ENCODE measurements at regions not wholly inside any gene's neighbourhood (a gene's known extent, or its start where the extent isn't known, plus 50 kb on each side); places are given as distances from the start of the nearest gene placed in this dataset.
A peak's percentile ranks its signal among the peaks of the same experiment; 100 is the strongest.

DNA sequence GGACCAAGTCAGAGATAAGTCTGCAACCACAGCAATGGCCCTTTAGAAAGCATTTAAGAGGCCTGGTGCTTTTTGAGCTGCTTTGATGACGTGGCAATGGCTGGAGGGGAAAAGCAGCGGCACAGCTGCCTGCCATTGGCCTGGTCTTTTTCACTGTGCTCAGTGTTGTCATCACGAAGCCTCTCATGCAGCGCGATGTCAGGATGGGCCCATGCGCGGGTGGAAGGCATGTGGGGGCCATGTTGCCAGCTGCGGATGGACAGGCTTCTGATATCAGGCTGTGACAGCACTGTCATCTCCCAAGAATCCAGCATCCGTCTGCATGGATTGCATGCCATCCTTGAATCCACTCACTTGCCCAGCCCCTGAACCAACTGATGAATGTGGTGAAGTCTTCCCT lies 204.5 kb downstream of the ACKR3 start:
- no peak for DNase-seq

DNA sequence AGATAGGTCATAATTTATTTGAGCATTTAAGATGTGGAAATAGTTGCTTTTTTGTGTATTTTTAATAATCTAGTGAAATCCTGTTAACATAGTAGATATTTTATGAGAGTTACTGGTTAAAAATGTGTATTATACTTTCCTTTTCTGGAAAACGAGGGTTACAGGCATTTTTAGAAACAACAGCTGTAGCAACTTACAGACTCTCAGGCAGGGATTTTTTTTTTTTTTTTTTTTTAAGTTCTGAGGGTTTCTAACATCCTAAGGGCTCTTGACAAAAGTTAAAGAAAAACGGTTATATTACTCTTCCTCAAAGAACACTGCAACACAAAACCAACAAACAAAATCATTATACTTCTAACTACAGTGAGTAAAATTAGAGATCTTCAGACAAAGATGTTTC lies 205.9 kb downstream of the ACKR3 start:
- DNase-seq, result no peak

DNA sequence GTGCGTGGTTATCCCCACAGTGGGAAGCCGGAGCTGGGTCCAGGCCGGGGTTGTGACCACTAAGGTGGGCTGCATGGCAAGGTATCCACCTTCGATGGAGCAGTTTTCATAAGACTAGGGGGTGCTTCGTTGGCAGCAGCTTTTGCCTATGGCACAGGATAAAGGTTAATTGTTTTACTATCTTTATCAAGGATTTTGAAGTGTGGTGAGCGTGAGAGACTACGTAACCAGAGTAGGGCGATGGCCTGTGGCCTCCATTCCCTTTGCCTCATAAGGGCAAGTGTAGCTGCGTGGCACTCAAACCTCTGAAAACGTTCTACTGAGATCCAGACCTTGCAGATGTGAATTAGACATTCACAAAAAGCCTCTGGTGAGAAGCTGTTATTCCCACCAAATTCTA lies 206.6 kb downstream of the ACKR3 start:
- no peak for DNase-seq

DNA sequence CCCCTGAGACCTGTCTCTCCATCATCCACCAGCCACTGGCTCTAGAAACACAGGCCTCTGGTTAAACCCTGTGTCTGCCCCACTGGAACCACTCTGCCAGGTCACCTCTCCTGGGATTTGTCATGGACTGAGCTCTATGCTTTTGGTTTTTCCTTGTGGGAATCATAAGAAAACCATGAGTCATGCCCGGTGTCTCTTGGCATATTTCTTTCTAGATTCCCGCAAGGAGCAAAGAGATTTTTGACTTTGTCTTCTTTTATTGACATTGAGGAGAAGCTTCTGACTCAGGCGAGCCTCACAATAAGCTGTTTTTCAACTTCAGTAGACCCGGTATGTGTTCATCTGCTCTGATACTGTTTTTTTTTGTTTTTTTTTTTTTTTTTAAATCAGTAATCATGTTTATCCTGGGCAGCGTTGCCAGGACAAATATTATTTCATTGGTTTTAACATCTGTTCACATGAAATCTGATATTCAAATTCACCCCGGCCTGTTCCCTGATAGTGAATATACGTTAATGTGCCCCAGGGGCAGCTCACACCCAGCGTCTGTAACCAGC lies 207.1 kb downstream of the ACKR3 start:
- no peak for DNase-seq

DNA sequence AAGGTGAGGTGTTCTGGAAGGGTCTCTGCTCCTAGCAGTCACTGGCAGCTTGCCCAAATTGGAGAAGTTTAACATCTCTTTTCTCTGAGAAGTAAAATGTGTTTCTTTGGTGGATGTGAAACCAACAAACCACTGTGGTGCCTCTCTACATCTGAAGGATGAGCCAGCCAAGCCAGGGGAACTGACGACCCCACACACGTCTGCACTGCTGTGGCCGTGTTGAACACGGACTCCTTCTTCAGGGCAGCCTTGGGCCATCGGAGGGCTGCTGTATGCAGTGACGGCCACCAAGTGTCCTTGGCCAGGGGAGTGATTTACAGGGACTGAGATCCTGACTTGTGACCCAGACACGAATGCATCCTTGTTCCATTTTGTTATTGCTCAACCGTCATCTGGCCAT lies 207.8 kb downstream of the ACKR3 start:
- no peak for DNase-seq

DNA sequence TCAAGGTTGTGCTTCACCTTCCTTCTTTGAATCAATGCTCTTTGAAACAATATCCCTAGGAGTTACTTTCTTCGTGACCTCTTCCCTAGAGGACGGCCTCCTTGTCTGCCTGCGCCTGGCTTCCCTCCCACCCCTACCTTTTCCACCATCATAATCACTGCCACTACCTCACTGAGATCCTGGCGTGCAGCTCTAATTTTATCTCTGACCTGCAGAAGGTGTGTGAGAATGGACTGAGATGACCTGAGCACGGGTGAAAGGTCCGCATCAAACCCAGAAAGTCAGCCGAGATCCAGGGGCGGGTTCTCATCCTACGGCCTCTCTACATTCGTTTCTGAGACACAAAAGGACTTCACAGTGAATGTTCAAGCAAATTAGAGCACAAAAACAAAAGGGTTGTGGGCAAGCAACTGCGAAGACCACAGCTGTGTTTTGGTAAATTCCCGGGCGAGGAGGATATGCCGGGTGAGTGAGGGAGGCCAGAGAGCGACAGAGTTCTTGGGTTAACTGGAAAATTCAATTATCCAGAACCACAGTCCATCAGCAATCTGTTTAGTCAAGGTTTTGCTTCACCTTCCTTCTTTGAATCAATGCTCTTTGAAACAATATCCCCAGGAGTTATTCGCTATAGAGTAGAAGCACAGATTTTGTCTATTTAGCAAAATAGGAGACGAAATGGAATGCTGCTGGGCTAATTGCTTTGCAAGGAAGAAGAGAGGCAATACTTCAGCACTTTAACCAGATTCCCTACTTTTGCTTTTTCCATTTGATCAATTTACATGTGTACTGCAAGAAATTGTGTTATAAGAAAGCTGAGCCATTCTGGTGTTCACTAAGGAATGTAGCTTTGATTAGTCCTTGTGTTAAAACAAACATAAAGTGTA lies 212.6 kb downstream of the ACKR3 start:
- DNase-seq, result no peak

DNA sequence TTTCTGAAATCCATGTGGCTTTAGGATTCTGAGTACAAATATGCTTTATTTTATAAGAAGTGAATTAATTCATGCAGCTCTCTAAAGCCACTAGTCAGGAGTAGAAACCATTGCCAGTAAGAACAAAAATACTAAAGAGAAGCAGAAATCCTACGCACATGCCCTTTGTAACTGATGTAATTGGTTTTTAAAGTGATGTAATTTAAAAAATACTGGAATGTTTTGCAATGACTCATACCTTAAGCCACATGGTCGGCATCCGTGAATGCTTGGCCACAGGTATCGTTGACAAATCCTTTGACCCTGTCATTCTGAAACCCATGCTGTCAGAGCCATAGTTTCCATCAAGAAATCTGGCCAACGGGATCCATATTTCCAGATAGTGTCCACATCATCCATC lies 213.3 kb downstream of the ACKR3 start:
- DNase-seq, result peak in 1 of 2 donors; percentile 13

DNA sequence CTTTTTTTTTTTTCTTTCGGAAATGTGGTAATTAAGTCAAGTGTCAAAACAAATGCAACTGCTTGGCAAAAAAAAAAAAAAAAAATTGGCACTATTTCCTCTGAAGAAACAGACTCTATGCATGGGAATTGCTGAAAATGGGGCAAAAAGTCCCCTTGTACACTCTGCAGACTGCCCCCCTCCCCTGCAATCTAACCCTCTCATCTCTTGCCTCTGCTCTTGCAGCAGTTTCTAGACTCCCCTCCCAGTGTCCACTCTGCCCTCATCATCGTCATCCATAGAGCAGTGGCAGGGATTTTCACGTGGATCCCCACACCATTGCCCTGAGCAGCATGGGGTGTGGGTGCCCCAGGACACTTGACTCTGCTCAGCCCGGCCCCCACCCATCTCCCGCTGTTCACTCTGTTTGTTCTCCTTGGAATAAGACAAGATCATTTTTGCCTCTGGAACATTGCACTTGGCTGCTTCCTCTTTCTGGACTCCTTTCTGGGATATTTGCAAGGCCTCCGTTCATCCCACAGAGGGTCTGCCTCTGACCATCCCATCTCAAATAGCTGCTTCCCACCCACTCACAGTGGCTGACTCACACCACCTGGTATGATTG lies 213.9 kb downstream of the ACKR3 start:
- DNase-seq, result no peak

DNA sequence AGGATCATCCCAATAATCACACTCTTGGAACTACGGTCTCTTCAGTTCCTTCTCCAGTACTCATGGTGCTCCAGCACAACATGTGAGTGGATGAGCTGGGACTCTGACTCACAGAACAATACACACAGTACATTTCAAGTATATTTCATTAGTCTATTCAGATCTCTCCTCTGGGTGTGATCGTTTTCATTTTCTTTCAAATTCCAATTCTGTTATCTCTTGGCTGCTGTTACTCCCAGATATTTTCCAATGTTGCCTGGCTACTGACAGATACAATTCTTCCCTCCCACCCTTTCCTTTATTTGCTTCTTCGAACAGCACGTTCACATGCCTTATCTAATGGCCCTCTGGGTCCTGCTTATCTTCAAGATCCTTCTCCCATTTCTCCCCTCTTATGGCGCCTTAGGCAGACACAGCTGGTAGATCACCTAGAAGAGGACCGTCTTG lies 216.0 kb downstream of the ACKR3 start:
- peak in 1 of 2 donors; percentile 12 for DNase-seq

DNA sequence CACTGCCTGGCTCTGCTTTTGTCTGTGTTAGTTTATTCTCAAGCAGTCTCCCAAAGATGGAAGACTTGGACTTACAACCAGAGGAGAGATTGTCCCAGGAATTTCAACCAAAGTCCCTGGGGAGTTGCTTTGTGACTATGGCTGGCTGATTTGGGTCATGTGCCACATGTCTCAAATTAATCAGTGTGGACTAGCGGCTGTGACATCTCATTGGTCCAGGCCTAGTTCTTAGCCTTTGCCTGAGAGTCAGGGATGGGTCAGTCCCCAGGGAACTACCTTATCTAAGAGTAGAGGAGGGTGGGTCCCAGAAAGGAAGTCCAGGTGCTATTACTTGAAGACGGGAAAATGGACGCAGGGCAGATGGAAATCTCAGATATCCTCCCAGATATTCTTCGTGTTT lies 217.1 kb downstream of the ACKR3 start:
- DNase-seq, result no peak

DNA sequence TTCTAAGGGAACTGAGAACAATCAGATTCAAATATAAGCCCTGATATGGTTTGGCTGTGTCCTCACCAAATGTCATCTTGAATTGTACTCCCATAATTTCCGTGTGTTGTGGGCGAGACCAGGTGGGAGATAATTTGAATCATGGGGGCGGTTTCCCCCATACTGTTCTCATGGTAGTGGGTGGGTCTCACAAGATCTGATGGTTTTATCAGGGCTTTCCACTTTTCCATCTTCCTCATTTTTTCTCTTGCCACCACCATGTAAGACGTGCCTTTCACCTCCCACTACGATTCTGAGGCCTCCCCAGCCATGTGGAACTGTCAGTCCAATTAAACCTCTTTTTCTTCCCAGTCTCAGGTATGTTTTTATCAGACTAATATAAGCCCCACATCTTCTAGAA lies 217.8 kb downstream of the ACKR3 start:
- DNase-seq, result peak; percentile 39 to 66

DNA sequence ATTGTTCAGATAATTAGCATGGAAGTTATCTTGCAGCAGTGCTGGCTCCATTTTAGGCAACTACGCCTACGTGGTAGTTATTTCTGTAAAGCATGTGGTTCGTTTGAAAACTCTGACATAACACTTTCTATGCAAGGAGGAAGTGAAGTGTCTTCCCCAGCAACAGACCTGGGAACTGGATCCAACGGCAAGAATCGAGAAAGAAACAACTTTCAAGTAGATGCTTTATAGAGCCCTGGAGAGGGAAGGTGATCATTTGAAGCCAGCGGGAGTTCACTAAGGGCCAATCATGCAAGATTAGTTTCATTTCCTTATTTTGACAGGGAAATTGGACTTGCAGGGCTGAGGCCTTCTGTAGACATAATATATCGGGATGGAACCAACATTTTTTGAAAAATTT lies 218.3 kb downstream of the ACKR3 start:
- peak; percentile 95 to 98 for DNase-seq

DNA sequence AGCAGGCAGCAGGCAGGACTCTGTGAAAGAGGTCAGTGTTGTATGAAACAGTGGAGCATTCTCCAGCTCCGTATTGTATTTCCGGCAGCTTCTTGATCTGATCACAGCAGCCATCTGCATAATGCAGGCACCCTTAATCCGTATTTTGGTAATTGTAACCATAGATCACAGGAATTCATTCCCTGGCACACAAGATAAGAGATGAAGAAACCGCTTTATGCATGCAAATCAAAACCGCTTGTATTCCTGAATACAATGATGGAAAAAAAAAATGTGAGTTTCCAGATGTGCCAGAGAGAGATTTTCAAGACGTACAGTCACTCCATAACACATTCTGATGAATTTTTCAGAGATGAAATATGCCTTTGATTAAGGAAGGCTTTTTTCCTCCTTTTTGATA lies 221.3 kb downstream of the ACKR3 start:
- DNase-seq, result no peak

DNA sequence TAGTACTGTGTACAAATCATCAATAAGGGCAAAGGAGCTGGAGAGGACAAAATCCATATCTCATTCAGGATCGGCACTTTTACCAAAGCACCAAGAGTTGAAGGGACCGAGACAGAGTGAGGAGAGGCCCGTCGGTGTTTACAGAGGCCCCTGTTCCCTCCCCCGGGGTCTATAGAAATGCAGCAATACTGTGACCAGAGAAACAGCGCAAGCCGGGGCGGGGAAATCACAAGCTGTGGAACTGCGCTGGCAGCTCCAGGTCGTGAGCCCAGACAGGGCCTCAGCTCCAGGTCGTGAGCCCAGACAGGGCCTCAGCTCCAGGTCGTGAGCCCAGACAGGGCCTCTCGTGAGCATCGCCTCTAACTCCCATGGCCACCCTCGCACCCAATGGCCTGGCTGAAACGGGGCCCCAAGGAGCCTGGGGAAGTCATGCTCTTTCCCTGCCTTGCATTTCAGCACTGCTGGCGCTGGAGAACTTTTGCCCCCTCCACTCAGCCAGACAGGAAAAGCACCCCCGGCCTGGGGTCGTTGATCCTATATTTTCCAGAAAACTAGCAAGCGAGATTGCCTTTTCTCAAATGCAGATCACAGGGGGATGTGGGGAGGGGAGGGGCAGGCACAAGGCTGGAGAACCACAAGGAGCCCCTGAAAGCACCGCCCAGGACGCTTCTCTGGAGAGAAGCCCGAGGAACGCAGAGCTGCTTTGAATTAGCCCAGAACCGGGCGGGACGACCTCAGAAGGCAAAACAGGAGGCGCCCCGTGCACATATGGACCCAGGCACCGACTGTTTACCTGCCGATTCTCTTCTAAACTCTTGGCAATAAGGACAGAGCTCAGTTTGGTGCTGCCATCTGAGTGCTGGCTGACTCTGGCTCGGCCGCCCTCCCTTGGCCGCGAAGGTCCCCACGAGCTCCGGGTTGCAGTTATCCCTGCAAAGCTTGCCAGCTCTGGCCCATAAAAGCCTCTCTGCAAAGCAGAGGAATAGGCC lies 223.7 kb downstream of the ACKR3 start:
- no peak for DNase-seq

DNA sequence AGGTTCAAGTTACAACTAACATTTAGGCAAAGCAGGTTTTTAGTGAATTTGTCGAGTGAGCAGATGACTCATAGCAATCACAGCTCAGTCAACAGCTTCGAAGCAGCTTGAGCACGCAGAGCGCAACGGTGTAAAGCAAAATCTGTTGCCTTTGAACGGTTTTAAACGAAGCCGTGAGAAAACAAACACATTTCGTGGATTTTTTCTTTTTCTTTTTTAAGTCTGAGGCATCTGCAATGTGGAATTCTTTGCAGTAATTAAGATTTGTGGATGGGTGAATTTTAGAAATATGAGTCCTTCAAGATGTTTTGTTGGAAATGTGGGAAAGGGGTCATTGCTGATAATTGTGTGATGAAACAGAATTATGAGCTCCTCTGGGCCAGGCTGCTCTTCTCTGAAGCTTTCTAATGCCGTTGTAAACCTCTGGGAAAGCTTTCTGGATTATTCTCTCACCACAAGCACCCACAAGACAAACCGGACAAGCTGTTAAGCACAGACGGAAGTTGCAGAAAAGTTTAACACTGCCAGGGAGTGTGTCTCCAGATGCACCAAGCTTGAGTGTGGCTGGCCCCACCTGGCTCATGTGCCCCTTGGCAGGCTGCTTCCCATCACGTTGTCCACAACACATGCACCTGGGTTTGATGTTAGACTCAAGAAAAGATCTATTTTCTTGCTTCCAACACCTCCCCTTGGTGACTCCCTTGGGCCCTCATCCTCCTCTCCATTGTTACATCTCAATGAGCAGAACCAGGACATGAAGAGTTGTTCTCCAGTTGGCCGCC lies 224.7 kb downstream of the ACKR3 start:
- DNase-seq, result no peak

DNA sequence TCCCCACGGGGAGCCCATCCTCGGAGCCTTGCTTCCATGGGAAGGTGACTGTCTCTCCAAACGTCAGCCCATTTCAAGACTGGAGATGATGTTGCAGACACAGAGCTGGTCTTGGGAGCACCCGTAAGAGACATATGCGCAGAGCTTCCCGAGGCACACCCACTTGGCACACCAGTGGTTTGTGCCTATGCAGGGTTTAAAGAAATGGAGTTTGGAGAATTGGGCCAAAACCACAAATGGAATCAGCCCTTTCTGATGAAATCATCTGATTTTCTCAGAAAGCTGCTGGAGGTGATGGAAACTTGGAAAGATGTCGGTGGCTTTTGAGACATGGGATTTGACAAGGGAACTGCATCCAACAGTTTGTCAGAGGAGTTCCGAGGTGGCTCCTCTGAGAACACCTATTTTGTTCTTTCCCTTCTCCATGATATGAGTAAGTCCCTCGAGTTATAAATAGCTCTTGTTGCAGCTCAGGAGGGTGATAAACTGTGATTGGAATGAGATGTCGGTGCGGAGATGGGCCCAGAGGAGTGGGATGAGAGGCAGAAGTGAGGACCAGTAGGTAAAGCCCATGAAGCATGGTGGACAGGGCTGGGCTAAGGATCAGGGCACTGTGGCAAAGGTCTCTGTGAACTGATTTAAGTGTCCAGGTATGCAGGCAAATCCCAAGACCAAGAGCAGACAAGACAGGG lies 225.7 kb downstream of the ACKR3 start:
- DNase-seq, result no peak

DNA sequence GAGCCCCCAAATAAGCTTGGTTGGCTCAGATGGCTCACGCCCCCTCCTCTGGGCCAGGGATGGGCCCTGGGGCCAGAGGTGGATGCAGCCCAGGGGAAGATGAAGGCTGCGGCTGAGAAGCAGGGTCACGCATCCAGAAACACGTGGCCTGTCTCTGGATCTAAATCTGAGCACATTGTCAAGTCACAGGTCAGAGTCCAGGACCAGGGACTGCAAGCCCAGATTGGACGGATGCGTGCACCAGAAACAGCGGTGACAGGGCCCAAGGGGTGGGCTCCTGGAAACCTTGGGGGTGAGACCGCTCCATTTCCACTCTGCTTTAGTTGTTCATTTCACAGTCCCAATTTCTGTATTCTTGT lies 226.2 kb downstream of the ACKR3 start:
- no peak for DNase-seq

DNA sequence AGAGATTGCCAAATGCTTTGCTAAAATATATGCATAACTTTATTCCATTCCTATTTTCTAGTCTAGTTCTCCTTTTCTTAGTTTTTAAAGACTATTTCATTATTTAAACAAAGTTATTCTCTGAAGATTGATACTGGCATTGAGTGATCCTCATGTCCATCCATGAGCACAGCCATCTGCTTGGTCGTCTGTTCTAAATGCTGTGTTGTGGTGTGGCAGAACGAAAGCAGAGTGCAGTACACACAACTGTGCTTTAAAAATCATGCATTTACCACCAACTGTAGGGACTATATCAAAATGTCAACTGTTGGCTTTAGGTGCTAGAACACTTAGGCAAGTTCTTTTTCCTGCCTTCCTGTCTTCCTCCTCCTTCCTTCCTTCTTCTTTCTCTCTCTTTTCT lies 226.6 kb downstream of the ACKR3 start:
- DNase-seq, result no peak

DNA sequence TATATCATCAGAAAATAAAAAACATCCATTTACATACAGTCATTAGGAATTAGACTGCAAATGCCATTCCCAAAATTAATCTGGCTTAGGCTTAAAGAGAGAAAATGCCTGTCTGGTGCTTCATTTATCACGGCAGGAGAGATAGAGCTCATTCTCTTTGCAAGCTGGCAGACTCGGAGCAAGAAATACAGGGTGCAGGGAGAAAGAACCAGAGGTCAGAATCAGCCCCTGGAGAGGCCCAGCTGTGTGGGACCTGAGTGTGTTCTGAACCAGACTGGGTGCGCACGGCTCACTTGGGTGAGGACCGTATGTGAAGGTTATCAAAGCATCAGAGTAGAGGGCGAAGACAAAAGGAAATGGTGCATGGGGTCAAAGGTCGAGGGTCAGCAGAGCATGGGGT lies 227.8 kb downstream of the ACKR3 start:
- DNase-seq, result no peak

DNA sequence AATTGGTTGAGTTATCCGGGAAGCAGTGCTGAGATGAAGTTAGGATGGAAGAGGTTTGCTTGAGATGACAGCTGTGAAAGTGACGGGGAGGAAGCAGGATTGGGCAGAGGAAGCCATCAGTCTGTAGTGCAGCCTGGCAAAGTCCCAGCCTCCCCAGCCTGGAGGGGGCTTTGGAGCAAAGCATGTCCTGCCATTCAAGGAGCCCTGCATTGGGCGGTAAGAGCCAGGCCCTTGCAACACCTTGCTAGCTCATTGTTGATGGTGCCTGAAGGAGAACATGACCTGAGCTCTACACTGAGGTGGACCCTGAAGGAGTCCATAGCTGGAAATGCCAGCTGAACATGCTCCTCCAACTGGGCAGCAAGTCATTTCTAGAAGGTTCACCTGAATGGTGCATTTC lies 228.9 kb downstream of the ACKR3 start:
- no peak for DNase-seq

DNA sequence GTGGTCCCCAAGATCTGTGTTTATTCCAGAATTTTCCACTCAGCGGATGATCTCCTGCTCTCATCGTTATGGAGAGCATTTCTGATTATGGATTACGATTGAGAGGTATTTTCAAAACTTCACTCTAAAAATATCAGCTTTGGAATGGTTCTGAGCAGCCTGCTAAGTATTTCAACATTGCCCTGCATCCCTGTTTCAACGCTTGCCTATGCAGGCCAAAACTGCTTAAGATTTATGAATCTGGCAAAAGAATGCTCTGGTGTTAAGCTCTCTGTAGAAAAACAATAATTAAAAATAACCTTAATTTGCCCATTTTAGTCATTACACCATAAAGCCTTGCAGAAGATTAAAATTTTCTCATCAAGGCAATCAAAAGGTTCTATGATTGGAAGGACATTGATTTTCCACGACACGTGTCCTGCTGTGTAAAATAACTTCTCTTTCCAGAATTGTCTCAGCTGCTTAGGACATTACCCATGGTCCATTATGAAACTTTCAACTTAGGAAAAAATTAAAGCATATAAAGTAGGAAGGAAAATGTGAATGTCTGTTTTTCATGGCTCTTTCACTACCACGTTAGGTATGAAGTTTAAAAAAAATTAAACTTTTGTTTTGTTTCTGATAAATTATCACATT lies 229.9 kb downstream of the ACKR3 start:
- no peak for DNase-seq

Data from inflammatory macrophage (primary cell).